ENCODE measurements at regions not wholly inside any gene's neighbourhood (a gene's known extent, or its start where the extent isn't known, plus 50 kb on each side); places are given as distances from the start of the nearest gene placed in this dataset.

DNA sequence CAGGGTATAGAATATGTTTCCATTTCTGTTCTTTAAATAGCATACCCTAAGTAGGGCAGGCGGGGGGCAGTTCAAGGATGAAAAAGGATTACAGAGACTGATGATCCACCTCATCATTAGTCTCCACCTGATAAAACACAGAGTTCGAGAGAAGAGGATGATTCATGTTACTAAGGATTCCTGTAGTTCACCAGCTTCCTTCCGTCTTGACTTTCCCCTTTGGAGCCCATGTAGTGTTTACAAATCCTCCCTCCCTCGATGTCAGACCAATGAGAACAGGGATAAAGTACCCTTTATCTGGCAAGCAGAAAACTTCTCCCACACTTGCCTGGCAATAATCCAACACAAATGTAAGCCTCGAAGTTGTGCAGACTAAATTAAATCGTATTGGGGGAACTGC is 526.3 kb upstream of the FAM241A start:
- no peak for TF ChIP-seq EZH2 (IDR thresholded peaks at IDR 0.05)
- no peak for TF ChIP-seq FOXP2 (optimal IDR thresholded peaks at IDR 0.05; ENCODE audit: control extremely low read depth, extremely low read length, insufficient read depth)

Data from SK-N-MC (cell line).